A549 (cell line): ENCODE measurements at regions not wholly inside any gene's neighbourhood (a gene's known extent, or its start where the extent isn't known, plus 50 kb on each side); places are given as distances from the start of the nearest gene placed in this dataset.
A peak's percentile ranks its signal among the peaks of the same experiment; 100 is the strongest.

Experiments used
- ATAC-seq, 2 experiments: fragments of 200-7000 bp in 1 of 2; fragments of >200 bp in 1 of 2; cut with Nextera tagmentation in 1 of 2; cut with Tn5 transposase in 1 of 2; 3 replicates each; pipeline versions ENCODE4 v1.8.0 to v1.9.1; 2018 to 2020; ENCODE audit warnings: mild to moderate bottlenecking in 1 of 2, moderate library complexity in 1 of 2
- CTCF ChIA-PET: fragments of 300-600 bp; sonication (Branson Sonifier 250); formaldehyde crosslinking; extraction: SDS; loops from one replicate; lab custom pipeline; 2021; ENCODE audit warnings: antibody characterized with exemption, inconsistent platforms; lab: Yijun Ruan, JAX
- POLR2A ChIA-PET: fragments of 350-600 bp; formaldehyde crosslinking; extraction: SDS; loops from one replicate; lab custom pipeline; 2021; ENCODE audit warnings: antibody characterized with exemption, inconsistent platforms; lab: Yijun Ruan, JAX
- DNase-seq, 2 experiments: peaks; one replicate each; pipeline versions ENCODE4 v3.0.0 to v3.0.0-alpha.2; 2011 to 2016; ENCODE audit warnings: low read depth in 1 of 2, low spot score in 1 of 2
- FAIRE-seq: peaks from 2 replicates; lab custom pipeline; 2011; peaks lifted over from hg19 to GRCh38; lab: Jason Lieb, UNC
- H3K27ac ChIP-seq, 2 experiments: fragments of >200 bp; sonication (Bioruptor Twin); formaldehyde crosslinking; 3 replicates each; pipeline ENCODE4 v1.5.1; 2016 to 2017
- H3K4me1 ChIP-seq: fragments of >200 bp; sonication (Bioruptor Twin); formaldehyde crosslinking; 3 replicates; pipeline ENCODE4 v1.6.1; 2016
- H3K4me2 ChIP-seq: fragments of >200 bp; sonication (Bioruptor Twin); formaldehyde crosslinking; 3 replicates; pipeline ENCODE4 v1.6.1; 2016
- H3K4me3 ChIP-seq: fragments of >200 bp; sonication (Bioruptor Twin); formaldehyde crosslinking; 3 replicates; pipeline ENCODE4 v1.5.1; 2016
- H3K9me3 ChIP-seq: fragments of >200 bp; sonication (Bioruptor Twin); formaldehyde crosslinking; 3 replicates; pipeline ENCODE4 v1.6.1; 2016
- ATOH8 ChIP-seq: fragments of 250-450 bp; sonication (Bioruptor Pico); IDR thresholded peaks from 2 replicates; pipeline ENCODE4 v1.5.0; 2020; ENCODE audit warnings: low read depth, mild to moderate bottlenecking, moderate library complexity
- BCL3 ChIP-seq: fragments of >200 bp; sonication (Bioruptor Twin); formaldehyde crosslinking; IDR thresholded peaks from 3 replicates; pipeline ENCODE4 v1.6.1; 2016
- CBX8 ChIP-seq: fragments of 200-600 bp; sonication (generic); IDR thresholded peaks from 2 replicates; pipeline ENCODE4 v1.6.1; 2016
- CHD2 ChIP-seq: fragments of 150-350 bp; IDR thresholded peaks from 2 replicates; pipeline ENCODE4 v1.6.1; 2014; ENCODE audit warnings: low read length; ENCODE audit not compliant: partially characterized antibody
- CHD4 ChIP-seq: fragments of 200-600 bp; sonication (generic); IDR thresholded peaks from 2 replicates; pipeline ENCODE4 v1.6.1; 2016; ENCODE audit warnings: antibody characterized with exemption, mild to moderate bottlenecking, borderline replicate concordance
- CTCF ChIP-seq: fragments of >200 bp; sonication (Bioruptor Twin); formaldehyde crosslinking; IDR thresholded peaks from 3 replicates; pipeline ENCODE4 v1.5.1; 2016
- E2F6 ChIP-seq: IDR thresholded peaks from 2 replicates; pipeline ENCODE4 v1.6.1; 2012; ENCODE audit warnings: low read depth, borderline replicate concordance
- EHF ChIP-seq: fragments of 250-450 bp; sonication (Bioruptor Pico); IDR thresholded peaks from 2 replicates; pipeline ENCODE4 v1.5.0; 2020; ENCODE audit warnings: mild to moderate bottlenecking
- EP300 ChIP-seq, 2 experiments: fragments of >200 bp; sonication (Bioruptor Twin); formaldehyde crosslinking; IDR thresholded peaks; 2 replicates in 1 of 2; 3 replicates in 1 of 2; pipeline ENCODE4 v1.6.1; 2016 to 2017
- ESRRA ChIP-seq: fragments of 150-350 bp; IDR thresholded peaks from 2 replicates; pipeline ENCODE4 v1.6.1; 2014; ENCODE audit warnings: mild to moderate bottlenecking, low read length, borderline replicate concordance
- FOSL2 ChIP-seq, 2 experiments: fragments of 450-650 bp in 1 of 2; fragments of >200 bp in 1 of 2; sonication (Bioruptor Twin) in 1 of 2; formaldehyde crosslinking; IDR thresholded peaks; 2 replicates each; pipeline versions ENCODE4 v1.5.0 to v1.6.1; 2016 to 2020; ENCODE audit warnings: mild to moderate bottlenecking in 1 of 2, moderate library complexity in 1 of 2
- GATA3 ChIP-seq: IDR thresholded peaks from 2 replicates; pipeline ENCODE4 v1.6.1; 2012; ENCODE audit warnings: borderline replicate concordance
- HDAC2 ChIP-seq: fragments of 200-600 bp; sonication (generic); IDR thresholded peaks from 2 replicates; pipeline ENCODE4 v1.6.1; 2016
- HEYL ChIP-seq: fragments of 250-450 bp; sonication (Bioruptor Pico); IDR thresholded peaks from 2 replicates; pipeline ENCODE4 v1.8.0; 2021; ENCODE audit warnings: mild to moderate bottlenecking, moderate library complexity
- HOXB13 ChIP-seq: fragments of 250-450 bp; sonication (Bioruptor Pico); IDR thresholded peaks from 2 replicates; pipeline ENCODE4 v1.5.0; 2020; ENCODE audit warnings: low read depth, mild to moderate bottlenecking, moderate library complexity
- JUN ChIP-seq, 2 experiments: fragments of >200 bp; sonication (Bioruptor Twin); formaldehyde crosslinking; IDR thresholded peaks; 2 replicates in 1 of 2; 3 replicates in 1 of 2; pipeline ENCODE4 v1.6.1; 2016 to 2017
- KDM1A ChIP-seq: fragments of 200-600 bp; sonication (generic); IDR thresholded peaks from 2 replicates; pipeline ENCODE4 v1.6.1; 2016; ENCODE audit warnings: low read depth, mild to moderate bottlenecking
- MAFK ChIP-seq: fragments of 450-650 bp; IDR thresholded peaks from 2 replicates; pipeline ENCODE4 v1.6.1; 2014; ENCODE audit not compliant: partially characterized antibody
- MAX ChIP-seq: IDR thresholded peaks from 2 replicates; pipeline ENCODE4 v1.6.1; 2012
- NFE2L2 ChIP-seq: fragments of 150-350 bp; conservative IDR thresholded peaks from 2 replicates; pipeline ENCODE4 v1.6.1; 2014; ENCODE audit warnings: low read length
- PHF8 ChIP-seq: fragments of 200-600 bp; sonication (generic); IDR thresholded peaks from 2 replicates; pipeline ENCODE4 v1.6.1; 2016; ENCODE audit warnings: low read depth, mild to moderate bottlenecking, antibody characterized with exemption, moderate library complexity, borderline replicate concordance
- POLR2A ChIP-seq: IDR thresholded peaks from 2 replicates; pipeline ENCODE4 v1.6.1; 2012; ENCODE audit warnings: mild to moderate bottlenecking, low read length
- RCOR1 ChIP-seq: fragments of 150-350 bp; IDR thresholded peaks from 2 replicates; pipeline ENCODE4 v1.6.1; 2014; ENCODE audit warnings: antibody characterized with exemption, low read length, low read depth
- SMC3 ChIP-seq: fragments of >200 bp; sonication (Bioruptor Twin); formaldehyde crosslinking; IDR thresholded peaks from 3 replicates; pipeline ENCODE4 v1.6.1; 2018; ENCODE audit warnings: inconsistent platforms
- SREBF2 ChIP-seq: fragments of 450-650 bp; IDR thresholded peaks from 2 replicates; pipeline ENCODE4 v1.6.1; 2014; ENCODE audit warnings: mild to moderate bottlenecking, moderate library complexity
- ZNF302 ChIP-seq: fragments of 250-450 bp; sonication (Bioruptor Pico); IDR thresholded peaks from 2 replicates; pipeline ENCODE4 v1.9.0; 2021; ENCODE audit warnings: inconsistent platforms, mild to moderate bottlenecking, moderate library complexity
- ZSCAN20 ChIP-seq: fragments of 250-450 bp; sonication (Bioruptor Pico); IDR thresholded peaks from 2 replicates; pipeline ENCODE4 v1.8.0; 2022; ENCODE audit warnings: mild to moderate bottlenecking, moderate library complexity
- WGBS: methylation state at CpG from one replicate; pipeline ENCODE4 v1.1.6; 2017; ENCODE audit errors: missing lambda C conversion rate; 5-methylcytosine and 5-hydroxymethylcytosine counted together

GRCh38 chr2:222351035-222351434, 52.2 kb upstream of the PAX3 start:
- FAIRE-seq = no peak
- TF ChIP-seq MAFK (peak; percentile 60), SREBF2 (no peak)
- H3K27ac ChIP-seq = no peak overlapping the region

GRCh38 chr2:222352981-222353380, 54.2 kb upstream of the PAX3 start:
- ChIA-PET CTCF (no interaction called here), POLR2A (no interaction called here)
- H3K4me1 ChIP-seq = no peaks in the 10 kb centered on the region
- no peak for TF ChIP-seq BCL3
- no peak for TF ChIP-seq HEYL (CRISPR knock-in tag)
- TF ChIP-seq ATOH8 (CRISPR knock-in tag) = no peak
- TF ChIP-seq MAFK = no peak
- no peak for TF ChIP-seq EHF (CRISPR knock-in tag)
- TF ChIP-seq GATA3 = no peak
- TF ChIP-seq SMC3 = no peak
- TF ChIP-seq ZSCAN20 = no peak
- no peak for TF ChIP-seq JUN (IDR thresholded peaks at IDR 0.05)
- TF ChIP-seq EP300 (IDR thresholded peaks at IDR 0.05) = no peak
- TF ChIP-seq HOXB13 (CRISPR knock-in tag) = no peak
- no peak for TF ChIP-seq CHD2
- no peak for TF ChIP-seq KDM1A
- TF ChIP-seq, all 56 proteins: peak for 0
- ATAC-seq = no peak
- WGBS = 19% methylated on average over 4 of the region's 4 CpGs
- Histone ChIP-seq H3K4me2 (no peak overlapping the region), H3K9me3 (no peaks in the 10 kb centered on the region; the same call in 2 of the 3 replicates), H3K27ac (no peak overlapping the region), H3K4me3 (no peak overlapping the region)
- no peak for DNase-seq
- FAIRE-seq = no peak

More at GRCh38 chr2:222351035-222351434, 52.2 kb upstream of the PAX3 start:
- WGBS = 10% methylated on average over 1 of the region's 1 CpG
- ATAC-seq (no peak), DNase-seq (no peak)
- CTCF ChIA-PET = no interaction called here
- Histone ChIP-seq H3K4me3 (no peak overlapping the region), H3K4me1 (no peaks in the 10 kb centered on the region), H3K4me2 (no peak overlapping the region), H3K9me3 (no peaks in the 10 kb centered on the region; the same call in 2 of the 3 replicates)
- POLR2A ChIA-PET = no interaction called here

GRCh38 chr2:222353993-222354392, 55.2 kb upstream of the PAX3 start:
- Histone ChIP-seq H3K4me3 (no peak overlapping the region), H3K9me3 (no peaks in the 10 kb centered on the region; the same call in 2 of the 3 replicates), H3K27ac (no peak overlapping the region), H3K4me2 (no peak overlapping the region), H3K4me1 (no peaks in the 10 kb centered on the region)
- 4% methylated on average over 3 of the region's 3 CpGs for WGBS
- ChIA-PET POLR2A (no interaction called here), CTCF (interaction anchor here (0.7 kb wide), 1 partner anchor 205 kb away, joined by 3 read pairs; no protein-coding TSS in a partner anchor)
- ATAC-seq = no peak
- FAIRE-seq = no peak
- no peak for TF ChIP-seq RCOR1
- TF ChIP-seq CHD4 = no peak
- TF ChIP-seq POLR2A = no peak
- no peak for TF ChIP-seq CHD2
- no peak for TF ChIP-seq CTCF
- DNase-seq = no peak

GRCh38 chr2:222355860-222356259, 57.1 kb upstream of the PAX3 start:
- no peaks in the 10 kb centered on the region; the same call in 2 of the 3 replicates for H3K9me3 ChIP-seq
- TF ChIP-seq HOXB13 (CRISPR knock-in tag) (no peak), ATOH8 (CRISPR knock-in tag) (no peak), ESRRA (no peak), CBX8 (no peak), JUN (IDR thresholded peaks at IDR 0.05) (no peak), PHF8 (no peak), E2F6 (no peak), GATA3 (no peak), MAX (no peak), FOSL2 (IDR thresholded peaks at IDR 0.05) (no peak), FOSL2 (CRISPR knock-in tag; IDR thresholded peaks at IDR 0.05) (no peak), HEYL (CRISPR knock-in tag) (no peak), ZNF302 (no peak), EP300 (IDR thresholded peaks at IDR 0.05) (no peak), NFE2L2 (no peak), HDAC2 (no peak)

More at GRCh38 chr2:222355860-222356259, 57.1 kb upstream of the PAX3 start:
- no peak overlapping the region for H3K4me2 ChIP-seq
- DNase-seq (no peak), ATAC-seq (no peak), FAIRE-seq (no peak)
- H3K4me3 ChIP-seq = no peak overlapping the region
- POLR2A ChIA-PET = no interaction called here
- no peak overlapping the region for H3K27ac ChIP-seq
- H3K4me1 ChIP-seq = no peaks in the 10 kb centered on the region
- CTCF ChIA-PET = no interaction called here
